ENCODE measurements at regions not wholly inside any gene's neighbourhood (a gene's known extent, or its start where the extent isn't known, plus 50 kb on each side); places are given as distances from the start of the nearest gene placed in this dataset.

DNA sequence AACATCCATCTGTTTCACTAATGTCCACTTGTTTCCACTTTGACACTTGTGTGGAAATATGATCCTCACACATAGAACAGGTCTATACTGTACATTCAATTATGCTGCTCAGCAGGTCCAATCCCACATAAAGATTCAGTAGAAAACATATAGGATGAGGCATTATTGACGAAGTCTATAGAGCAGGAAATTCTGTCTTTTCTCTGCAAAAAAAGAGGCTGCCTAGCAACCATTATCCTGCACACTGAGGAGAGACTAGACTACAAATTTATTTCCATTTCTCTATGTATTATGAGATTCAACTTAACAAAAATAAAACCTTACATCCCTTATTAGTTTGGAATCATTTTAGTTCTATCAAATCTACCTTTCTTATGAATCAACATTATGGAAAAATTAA lies 204.6 kb upstream of the POM121L12 start:
- H3K27ac ChIP-seq: no peak overlapping the region
- no peak for TF ChIP-seq FOXP2 (optimal IDR thresholded peaks at IDR 0.05; ENCODE audit: control extremely low read depth, extremely low read length, insufficient read depth)
- TF ChIP-seq POLR2AphosphoS5 (IDR thresholded peaks at IDR 0.05; ENCODE audit: borderline replicate concordance, low read depth, low read length): no peak
- no peak for TF ChIP-seq EZH2 (IDR thresholded peaks at IDR 0.05)
- no peak overlapping the region for H3K9ac ChIP-seq (ENCODE audit: insufficient read length)
- H3K9me3 ChIP-seq (ENCODE audit: low read depth, low read length): no peaks in the 10 kb centered on the region
- no peak for DNase-seq (ENCODE audit: low read depth, low spot score)
- no peak overlapping the region for H3K4me3 ChIP-seq
- no peaks in the 10 kb centered on the region for H3K36me3 ChIP-seq (ENCODE audit: insufficient read depth, low read length)

DNA sequence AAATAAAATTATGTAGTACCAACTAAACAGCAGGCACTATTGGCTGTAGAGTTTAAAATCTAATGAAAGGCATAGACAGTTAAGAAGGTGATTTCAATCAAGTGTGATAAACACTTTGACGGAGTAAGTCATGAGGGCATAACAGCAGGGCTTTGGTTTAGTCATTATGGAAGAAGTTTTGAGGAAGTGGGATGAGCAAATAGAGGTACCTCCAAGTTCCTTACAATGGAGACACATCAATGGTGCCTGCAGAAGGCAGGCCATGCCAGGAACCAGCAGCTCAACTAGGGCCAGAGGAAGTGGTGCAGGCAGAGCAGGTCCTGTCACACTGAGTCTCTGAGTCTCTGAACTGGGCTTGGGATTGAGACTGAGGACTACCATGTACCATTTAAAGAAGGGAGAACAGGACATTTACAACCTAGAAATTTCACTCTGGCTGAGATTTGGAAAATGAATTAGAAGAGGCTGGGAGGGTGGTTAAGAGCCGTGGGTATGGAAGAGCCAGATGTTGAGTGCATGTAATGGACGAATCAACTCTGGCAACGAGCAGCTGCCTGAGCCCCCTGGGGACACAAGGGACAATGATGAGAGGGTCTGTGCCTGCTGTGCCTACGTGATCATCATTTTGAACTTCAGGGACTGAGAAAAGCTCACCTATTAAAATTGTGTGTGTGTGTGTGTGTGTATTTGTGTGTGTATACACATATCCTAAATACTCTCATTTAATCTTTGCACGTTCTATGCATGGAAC lies 208.7 kb upstream of the POM121L12 start:
- no peaks in the 10 kb centered on the region for H3K36me3 ChIP-seq (ENCODE audit: insufficient read depth, low read length)
- no peak for TF ChIP-seq FOXP2 (optimal IDR thresholded peaks at IDR 0.05; ENCODE audit: control extremely low read depth, extremely low read length, insufficient read depth)
- no peak for TF ChIP-seq POLR2AphosphoS5 (IDR thresholded peaks at IDR 0.05; ENCODE audit: borderline replicate concordance, low read depth, low read length)
- no peak for TF ChIP-seq EZH2 (IDR thresholded peaks at IDR 0.05)
- no peak overlapping the region for H3K9ac ChIP-seq (ENCODE audit: insufficient read length)
- no peaks in the 10 kb centered on the region for H3K9me3 ChIP-seq (ENCODE audit: low read depth, low read length)
- no peak overlapping the region for H3K4me3 ChIP-seq
- DNase-seq (ENCODE audit: low read depth, low spot score): no peak
- H3K27ac ChIP-seq: no peak overlapping the region

DNA sequence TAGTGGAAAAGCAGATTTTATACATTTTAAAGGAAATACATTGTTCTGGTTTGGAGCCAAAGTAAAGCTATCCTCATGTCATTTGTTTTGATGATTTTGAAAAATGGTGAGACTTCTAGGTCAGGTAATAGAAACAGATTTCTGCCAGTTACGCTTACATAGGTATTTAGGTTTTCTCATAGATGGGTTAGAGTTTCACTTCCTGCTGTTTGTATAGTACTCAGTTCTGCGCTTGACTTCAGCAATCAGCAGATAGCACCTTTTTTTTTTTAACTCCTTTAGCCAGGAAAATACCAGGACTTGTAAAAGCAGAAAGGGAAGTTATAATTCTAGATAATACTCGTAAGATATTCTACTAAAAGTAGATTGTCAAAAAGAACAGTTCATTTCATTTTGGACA lies 209.8 kb upstream of the POM121L12 start:
- H3K9me3 ChIP-seq (ENCODE audit: low read depth, low read length): no peaks in the 10 kb centered on the region; the same call in 1 of the 2 replicates
- H3K9ac ChIP-seq (ENCODE audit: insufficient read length): no peak overlapping the region
- no peak for DNase-seq (ENCODE audit: low read depth, low spot score)
- no peak for TF ChIP-seq POLR2AphosphoS5 (IDR thresholded peaks at IDR 0.05; ENCODE audit: borderline replicate concordance, low read depth, low read length)
- TF ChIP-seq EZH2 (IDR thresholded peaks at IDR 0.05): no peak
- TF ChIP-seq FOXP2 (optimal IDR thresholded peaks at IDR 0.05; ENCODE audit: control extremely low read depth, extremely low read length, insufficient read depth): no peak
- H3K27ac ChIP-seq: no peak overlapping the region
- H3K36me3 ChIP-seq (ENCODE audit: insufficient read depth, low read length): no peaks in the 10 kb centered on the region
- H3K4me3 ChIP-seq: no peak overlapping the region

DNA sequence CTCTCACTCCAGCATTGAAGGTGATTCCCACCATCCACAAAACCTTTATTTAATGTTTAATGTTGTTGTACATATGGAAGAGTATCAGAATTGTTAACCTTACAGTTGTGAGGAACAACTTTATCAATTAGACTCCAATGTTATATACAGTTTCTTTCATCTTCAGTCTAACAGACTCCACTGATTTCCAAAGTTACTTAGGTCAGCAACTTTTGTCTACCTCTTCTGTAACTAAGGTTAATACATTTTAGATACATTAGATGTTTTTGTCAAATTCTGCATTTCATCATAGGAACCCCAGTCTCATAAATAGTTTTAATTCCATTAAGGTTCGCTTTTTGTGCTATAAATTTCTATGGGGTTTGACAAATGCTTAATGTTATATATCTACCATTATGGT lies 223.9 kb upstream of the POM121L12 start:
- no peaks in the 10 kb centered on the region for H3K36me3 ChIP-seq (ENCODE audit: insufficient read depth, low read length)
- no peak overlapping the region for H3K27ac ChIP-seq
- H3K9ac ChIP-seq (ENCODE audit: insufficient read length): no peak overlapping the region
- DNase-seq (ENCODE audit: low read depth, low spot score): no peak
- no peak for TF ChIP-seq EZH2 (IDR thresholded peaks at IDR 0.05)
- TF ChIP-seq POLR2AphosphoS5 (IDR thresholded peaks at IDR 0.05; ENCODE audit: borderline replicate concordance, low read depth, low read length): no peak
- TF ChIP-seq FOXP2 (optimal IDR thresholded peaks at IDR 0.05; ENCODE audit: control extremely low read depth, extremely low read length, insufficient read depth): no peak
- no peaks in the 10 kb centered on the region for H3K9me3 ChIP-seq (ENCODE audit: low read depth, low read length)
- no peak overlapping the region for H3K4me3 ChIP-seq

DNA sequence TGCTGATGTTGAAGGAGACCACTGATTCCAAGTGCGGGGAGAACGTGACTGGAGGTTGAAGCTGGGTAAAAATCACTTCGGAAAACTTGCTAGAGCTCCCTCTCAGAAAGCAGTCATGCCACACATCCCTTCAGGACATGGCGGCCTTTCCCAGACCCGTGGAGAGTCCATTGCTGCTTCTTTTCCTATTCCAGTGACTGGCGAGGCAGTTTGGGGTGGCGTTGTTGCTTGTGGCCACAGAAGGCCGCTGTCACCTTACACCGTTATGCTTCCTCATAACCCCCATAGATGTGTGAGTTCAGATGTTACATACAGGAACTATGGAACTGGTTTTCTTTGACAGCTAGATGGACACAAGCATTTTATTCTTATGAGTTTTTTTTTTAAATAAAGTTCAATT lies 235.6 kb upstream of the POM121L12 start:
- Histone ChIP-seq H3K27ac (no peak overlapping the region), H3K9me3 (ENCODE audit: low read depth, low read length) (no peaks in the 10 kb centered on the region), H3K9ac (ENCODE audit: insufficient read length) (no peak overlapping the region), H3K36me3 (ENCODE audit: insufficient read depth, low read length) (no peaks in the 10 kb centered on the region), H3K4me3 (no peak overlapping the region)
- TF ChIP-seq EZH2 (IDR thresholded peaks at IDR 0.05) (no peak), FOXP2 (optimal IDR thresholded peaks at IDR 0.05; ENCODE audit: control extremely low read depth, extremely low read length, insufficient read depth) (no peak), POLR2AphosphoS5 (IDR thresholded peaks at IDR 0.05; ENCODE audit: borderline replicate concordance, low read depth, low read length) (no peak)
- no peak for DNase-seq (ENCODE audit: low read depth, low spot score)

DNA sequence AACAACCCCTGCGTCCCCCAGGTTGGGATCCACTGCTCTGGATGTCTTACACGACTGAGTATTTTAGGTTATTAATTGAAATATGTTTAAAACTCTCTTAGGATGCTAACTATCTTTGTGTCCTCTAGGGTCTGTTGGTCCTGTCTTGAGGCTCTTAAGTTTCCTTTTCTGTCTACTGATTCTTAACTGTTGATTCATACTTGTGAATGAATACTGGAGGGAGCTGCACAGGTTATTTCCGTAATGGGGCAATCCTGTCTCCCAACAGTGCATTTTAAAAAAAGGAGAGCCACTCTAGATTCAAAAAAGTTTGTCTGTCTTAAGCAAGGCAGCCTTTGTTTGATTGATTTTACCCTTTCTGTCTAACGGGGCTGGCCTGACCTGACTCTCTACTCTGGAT lies 237.6 kb upstream of the POM121L12 start:
- H3K9ac ChIP-seq (ENCODE audit: insufficient read length): no peak overlapping the region
- TF ChIP-seq EZH2 (IDR thresholded peaks at IDR 0.05): no peak
- TF ChIP-seq POLR2AphosphoS5 (IDR thresholded peaks at IDR 0.05; ENCODE audit: borderline replicate concordance, low read depth, low read length): no peak
- no peak for TF ChIP-seq FOXP2 (optimal IDR thresholded peaks at IDR 0.05; ENCODE audit: control extremely low read depth, extremely low read length, insufficient read depth)
- no peak overlapping the region for H3K4me3 ChIP-seq
- no peaks in the 10 kb centered on the region for H3K9me3 ChIP-seq (ENCODE audit: low read depth, low read length)
- no peaks in the 10 kb centered on the region for H3K36me3 ChIP-seq (ENCODE audit: insufficient read depth, low read length)
- H3K27ac ChIP-seq: no peak overlapping the region
- DNase-seq (ENCODE audit: low read depth, low spot score): no peak

DNA sequence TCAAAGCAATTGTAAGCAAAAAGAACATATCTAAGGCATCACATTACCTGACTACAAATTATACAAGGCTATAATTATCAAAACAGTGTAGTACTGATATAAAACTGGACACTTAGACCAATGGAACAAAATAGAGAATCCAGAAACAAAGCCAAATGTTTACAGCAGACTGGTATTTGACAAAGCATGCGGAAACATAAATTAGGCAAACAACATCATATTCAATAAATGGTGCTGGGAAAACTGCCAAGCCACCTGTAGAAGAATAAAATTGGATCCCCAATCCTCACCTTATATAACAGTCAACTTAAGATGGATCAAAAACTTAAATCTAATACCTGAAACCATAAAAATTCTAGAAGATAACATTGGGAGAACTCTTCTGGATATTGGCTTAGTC lies 240.8 kb upstream of the POM121L12 start:
- Histone ChIP-seq H3K27ac (no peak overlapping the region), H3K9ac (ENCODE audit: insufficient read length) (no peak overlapping the region), H3K36me3 (ENCODE audit: insufficient read depth, low read length) (no peaks in the 10 kb centered on the region), H3K9me3 (ENCODE audit: low read depth, low read length) (no peaks in the 10 kb centered on the region), H3K4me3 (no peak overlapping the region)
- TF ChIP-seq EZH2 (IDR thresholded peaks at IDR 0.05) (no peak), POLR2AphosphoS5 (IDR thresholded peaks at IDR 0.05; ENCODE audit: borderline replicate concordance, low read depth, low read length) (no peak), FOXP2 (optimal IDR thresholded peaks at IDR 0.05; ENCODE audit: control extremely low read depth, extremely low read length, insufficient read depth) (no peak)
- DNase-seq (ENCODE audit: low read depth, low spot score): no peak

DNA sequence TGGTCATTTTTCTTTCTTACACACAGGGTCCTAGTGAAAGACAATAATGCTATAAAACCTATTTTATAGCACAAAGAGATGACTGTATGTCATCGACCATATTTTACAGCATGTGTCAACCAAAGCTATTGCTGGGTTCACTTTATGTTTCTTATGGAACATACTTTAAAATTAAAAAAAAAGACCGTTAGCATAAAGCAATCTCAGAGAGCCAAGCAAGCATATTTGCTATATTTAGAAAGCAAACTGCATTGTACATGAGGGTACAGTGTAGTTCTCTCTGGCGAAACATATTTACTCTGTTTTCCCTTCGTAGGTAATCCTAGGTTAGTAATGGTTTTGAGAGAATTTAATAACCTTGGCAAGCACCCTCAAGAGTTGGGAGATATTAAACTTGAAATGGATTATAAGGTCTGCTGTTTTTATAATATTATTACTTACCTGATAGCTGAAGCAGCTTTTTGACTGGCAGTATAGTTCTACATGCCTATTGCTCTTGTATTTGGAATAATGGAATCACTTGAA lies 244.2 kb upstream of the POM121L12 start:
- H3K9ac ChIP-seq (ENCODE audit: insufficient read length): no peak overlapping the region

DNA sequence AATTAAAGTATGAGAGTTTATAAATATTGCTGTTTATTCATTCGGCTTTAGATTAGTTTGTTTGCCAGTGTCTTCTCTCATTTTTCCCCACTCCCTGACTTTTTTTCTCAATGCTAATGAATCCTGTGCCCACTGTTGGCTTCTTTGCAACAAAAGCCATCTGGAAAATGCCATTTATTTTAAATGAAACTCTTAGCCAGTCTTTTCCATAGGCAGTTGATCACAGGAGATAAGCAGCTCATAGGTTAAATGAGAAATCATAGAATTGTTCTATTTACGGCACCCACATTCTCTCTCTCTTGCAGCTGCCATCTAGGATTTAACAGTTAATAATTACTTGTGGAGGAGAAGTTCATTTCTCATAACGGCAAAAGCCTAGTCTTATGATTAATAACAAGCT lies 249.3 kb upstream of the POM121L12 start:
- Histone ChIP-seq H3K27ac (no peak overlapping the region), H3K9ac (ENCODE audit: insufficient read length) (no peak overlapping the region), H3K4me3 (no peak overlapping the region), H3K36me3 (ENCODE audit: insufficient read depth, low read length) (no peaks in the 10 kb centered on the region), H3K9me3 (ENCODE audit: low read depth, low read length) (no peaks in the 10 kb centered on the region)
- TF ChIP-seq POLR2AphosphoS5 (IDR thresholded peaks at IDR 0.05; ENCODE audit: borderline replicate concordance, low read depth, low read length) (no peak), EZH2 (IDR thresholded peaks at IDR 0.05) (no peak), FOXP2 (optimal IDR thresholded peaks at IDR 0.05; ENCODE audit: control extremely low read depth, extremely low read length, insufficient read depth) (no peak)
- DNase-seq (ENCODE audit: low read depth, low spot score): no peak

More for the DNA sequence above, 244.2 kb upstream of the POM121L12 start:
- Histone ChIP-seq H3K36me3 (ENCODE audit: insufficient read depth, low read length) (no peaks in the 10 kb centered on the region), H3K9me3 (ENCODE audit: low read depth, low read length) (no peaks in the 10 kb centered on the region), H3K27ac (no peak overlapping the region), H3K4me3 (no peak overlapping the region)
- no peak for DNase-seq (ENCODE audit: low read depth, low spot score)
- TF ChIP-seq FOXP2 (optimal IDR thresholded peaks at IDR 0.05; ENCODE audit: control extremely low read depth, extremely low read length, insufficient read depth): no peak
